Epithelial cell of proximal tubule (primary cell): ENCODE measurements at regions not wholly inside any gene's neighbourhood (a gene's known extent, or its start where the extent isn't known, plus 50 kb on each side); places are given as distances from the start of the nearest gene placed in this dataset.

Source experiments
- DNase-seq: peaks from one replicate; pipeline ENCODE4 v3.0.0-alpha.2; 2011; ENCODE audit warnings: low read depth
- H3K4me3 ChIP-seq: 2 replicates; pipeline ENCODE4 v1.5.1; 2011; ENCODE audit warnings: low read depth, mild to moderate bottlenecking, low read length
- CTCF ChIP-seq: conservative IDR thresholded peaks from 2 replicates; pipeline ENCODE4 v1.5.1; 2012; ENCODE audit warnings: low read depth, mild to moderate bottlenecking, low read length

GRCh38 chr10:108515821-108516220, 1351.3 kb upstream of the SORCS1 start:
- H3K4me3 ChIP-seq, result no peak overlapping the region
- no peak for TF ChIP-seq CTCF
- DNase-seq, result no peak

DNA sequence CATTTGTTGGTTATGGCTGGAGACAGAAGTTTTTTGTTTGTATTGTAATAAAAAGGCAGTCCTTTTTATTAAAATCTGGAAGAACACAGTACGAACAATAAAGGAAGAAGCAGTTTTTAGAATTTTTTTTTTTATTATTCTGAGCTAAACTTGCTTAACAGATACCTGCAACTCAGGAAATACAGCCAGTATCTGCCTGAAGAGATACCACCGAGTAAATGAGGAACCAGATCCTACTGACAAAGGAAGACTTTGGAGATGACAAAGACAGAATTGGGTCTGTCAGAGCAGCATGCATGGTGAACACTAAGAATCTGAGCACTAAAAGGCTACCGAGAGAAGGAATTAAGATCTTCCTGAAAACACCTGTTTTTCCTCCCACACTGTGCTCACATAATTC, 1335.9 kb upstream of the SORCS1 start:
- TF ChIP-seq CTCF, result no peak

GRCh38 chr10:108496106-108496505, 1331.6 kb upstream of the SORCS1 start:
- TF ChIP-seq CTCF, result no peak
- DNase-seq, result no peak
- no peak overlapping the region for H3K4me3 ChIP-seq

More for the DNA sequence above, 1335.9 kb upstream of the SORCS1 start:
- H3K4me3 ChIP-seq, result no peak overlapping the region
- no peak for DNase-seq

GRCh38 chr10:108490944-108491343, 1326.4 kb upstream of the SORCS1 start:
- DNase-seq, result no peak
- H3K4me3 ChIP-seq, result no peak overlapping the region
- TF ChIP-seq CTCF, result no peak

GRCh38 chr10:108471420-108471819, 1306.9 kb upstream of the SORCS1 start:
- H3K4me3 ChIP-seq, result no peak overlapping the region
- no peak for TF ChIP-seq CTCF
- no peak for DNase-seq

DNA sequence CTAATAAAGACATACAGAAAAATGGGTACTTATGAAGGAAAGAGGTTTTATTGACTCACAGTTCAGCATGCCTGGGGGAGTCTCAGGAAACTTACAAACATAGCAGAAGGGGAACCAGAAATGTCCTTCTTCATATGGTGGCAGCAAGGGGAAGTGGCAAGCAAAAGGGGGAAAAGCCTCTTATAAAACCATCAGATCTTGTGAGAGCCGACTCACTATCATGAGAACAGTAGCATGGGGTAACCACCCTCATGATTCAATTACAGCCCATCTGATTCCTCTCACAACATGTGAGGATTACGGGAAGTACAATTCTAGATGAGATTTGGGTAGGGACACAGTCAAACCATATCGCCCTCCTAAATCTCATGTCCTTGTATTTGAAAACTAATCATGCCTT, 1305.4 kb upstream of the SORCS1 start:
- DNase-seq, result no peak
- no peak for TF ChIP-seq CTCF
- H3K4me3 ChIP-seq, result no peak overlapping the region

DNA sequence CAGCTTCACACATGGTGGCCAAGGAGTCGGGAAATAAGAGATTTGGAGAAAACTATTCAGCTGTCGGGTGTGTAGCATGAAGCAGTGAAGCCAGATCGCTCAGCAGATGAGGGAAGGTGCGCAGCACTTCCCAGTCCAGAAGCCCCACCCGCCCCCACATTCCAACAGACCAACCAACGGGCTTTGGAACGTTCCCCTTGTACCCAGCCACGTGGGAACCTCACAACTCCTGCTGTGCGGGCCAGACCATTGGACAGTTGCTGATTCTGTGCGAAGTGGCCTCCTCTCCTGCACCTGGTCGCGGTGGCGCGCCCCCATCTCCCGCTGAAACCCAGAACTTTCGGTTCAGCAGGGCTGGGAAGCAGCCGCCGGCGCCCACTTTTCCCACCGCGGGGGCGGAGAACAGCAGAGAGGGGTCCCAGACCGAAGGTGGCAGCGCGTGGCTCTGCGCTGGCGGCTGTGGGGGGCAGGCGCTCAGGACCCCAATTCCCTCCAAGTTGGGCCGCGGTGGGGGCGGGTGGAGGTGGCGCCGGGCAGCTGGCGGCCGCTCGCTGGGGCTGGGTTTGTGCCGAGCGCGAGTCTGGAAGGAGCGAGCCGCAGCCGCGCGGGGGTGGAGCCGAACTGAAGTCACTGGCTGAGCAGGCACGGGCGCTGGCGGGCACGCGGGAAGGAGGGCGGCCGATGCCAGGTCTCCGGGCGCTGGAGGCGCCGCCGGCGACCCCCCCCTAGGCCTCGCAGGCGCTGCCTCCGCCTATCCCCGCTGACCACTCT, 1301.5 kb upstream of the SORCS1 start:
- H3K4me3 ChIP-seq, result peak overlapping the region; percentile 60
- no peak for TF ChIP-seq CTCF
- DNase-seq, result no peak
